ENCODE measurements at regions not wholly inside any gene's neighbourhood (a gene's known extent, or its start where the extent isn't known, plus 50 kb on each side); places are given as distances from the start of the nearest gene placed in this dataset.

GRCh38 chr5:168064933-168065622 lies 226.4 kb upstream of the WWC1 start:
- TF ChIP-seq, protein P1, sequence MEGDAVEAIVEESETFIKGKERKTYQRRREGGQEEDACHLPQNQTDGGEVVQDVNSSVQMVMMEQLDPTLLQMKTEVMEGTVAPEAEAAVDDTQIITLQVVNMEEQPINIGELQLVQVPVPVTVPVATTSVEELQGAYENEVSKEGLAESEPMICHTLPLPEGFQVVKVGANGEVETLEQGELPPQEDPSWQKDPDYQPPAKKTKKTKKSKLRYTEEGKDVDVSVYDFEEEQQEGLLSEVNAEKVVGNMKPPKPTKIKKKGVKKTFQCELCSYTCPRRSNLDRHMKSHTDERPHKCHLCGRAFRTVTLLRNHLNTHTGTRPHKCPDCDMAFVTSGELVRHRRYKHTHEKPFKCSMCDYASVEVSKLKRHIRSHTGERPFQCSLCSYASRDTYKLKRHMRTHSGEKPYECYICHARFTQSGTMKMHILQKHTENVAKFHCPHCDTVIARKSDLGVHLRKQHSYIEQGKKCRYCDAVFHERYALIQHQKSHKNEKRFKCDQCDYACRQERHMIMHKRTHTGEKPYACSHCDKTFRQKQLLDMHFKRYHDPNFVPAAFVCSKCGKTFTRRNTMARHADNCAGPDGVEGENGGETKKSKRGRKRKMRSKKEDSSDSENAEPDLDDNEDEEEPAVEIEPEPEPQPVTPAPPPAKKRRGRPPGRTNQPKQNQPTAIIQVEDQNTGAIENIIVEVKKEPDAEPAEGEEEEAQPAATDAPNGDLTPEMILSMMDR (conservative IDR thresholded peaks at IDR 0.05; ENCODE audit: low read length): no peak
- TF ChIP-seq EZH2phosphoT487 (IDR thresholded peaks at IDR 0.05; ENCODE audit: borderline replicate concordance, low read depth, low read length): no peak
